HG03520 (cell line): ENCODE measurements at regions not wholly inside any gene's neighbourhood (a gene's known extent, or its start where the extent isn't known, plus 50 kb on each side); places are given as distances from the start of the nearest gene placed in this dataset.

Experiments
- ATAC-seq: cut with Tn5 transposase; IDR thresholded peaks from one replicate; pipeline ENCODE4 v1.9.1; 2021; ENCODE audit warnings: mild to moderate bottlenecking, moderate library complexity; ENCODE audit not compliant: unreplicated experiment

DNA sequence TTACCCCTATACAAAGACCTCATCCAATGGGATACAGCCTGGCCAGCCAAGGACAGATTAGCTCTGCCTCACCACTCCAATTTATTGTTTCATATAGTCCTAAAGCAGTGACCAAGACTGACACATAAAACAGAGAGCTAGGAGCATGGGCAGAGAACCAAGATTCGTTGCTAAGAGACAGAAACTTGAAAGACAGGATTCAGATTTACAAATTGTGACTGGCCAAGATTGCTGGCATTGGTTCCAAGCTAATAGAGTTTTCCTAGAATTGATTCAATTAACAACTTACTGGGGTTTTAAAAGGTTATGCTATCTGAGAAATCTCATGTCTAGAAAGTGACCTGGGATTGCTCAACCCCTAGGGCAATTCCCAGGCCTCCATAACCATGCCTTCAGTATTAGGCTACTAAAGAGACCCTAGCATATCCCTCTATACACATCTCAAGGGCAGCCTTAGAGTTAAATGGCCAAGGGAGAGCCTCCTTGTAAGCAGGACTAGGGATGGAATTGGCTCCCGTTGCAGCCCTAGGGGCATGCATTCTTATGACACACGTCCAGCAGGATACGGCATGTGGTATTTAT, 75.6 kb downstream of the ICOS start:
- no peak for ATAC-seq

DNA sequence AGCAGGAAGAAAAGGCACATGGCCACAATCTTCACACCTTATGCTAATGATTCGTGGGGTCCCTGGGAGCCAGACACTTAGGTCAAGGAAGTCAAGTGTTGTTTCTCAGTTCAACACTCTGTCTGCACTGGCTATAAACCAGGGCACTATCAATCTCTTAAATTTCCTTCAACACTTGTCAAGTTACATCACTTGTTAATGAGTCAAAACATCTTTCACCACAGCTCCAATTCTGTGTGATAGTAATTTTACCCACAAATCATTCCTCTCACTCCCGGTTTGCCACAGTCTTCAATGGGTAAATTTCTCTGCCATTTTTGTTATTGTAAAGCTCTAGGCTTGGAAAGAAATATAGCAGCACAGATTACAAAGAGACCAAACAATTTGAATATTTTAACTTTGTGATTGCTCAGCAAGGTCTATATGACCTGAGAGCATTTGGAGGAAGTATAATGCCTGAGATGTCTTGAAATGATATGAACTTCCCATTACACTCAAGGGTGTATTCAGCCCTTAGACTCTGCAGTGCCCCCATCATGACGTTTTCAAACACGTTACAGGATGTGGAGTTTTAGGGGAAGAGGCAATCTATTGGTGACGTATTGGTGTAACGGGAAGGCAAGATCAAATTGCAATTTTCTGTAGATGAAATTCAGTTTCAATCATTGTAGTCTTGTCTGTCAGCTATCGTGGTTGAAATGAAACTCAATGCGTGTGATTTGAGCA, 78.7 kb downstream of the ICOS start:
- no peak for ATAC-seq

DNA sequence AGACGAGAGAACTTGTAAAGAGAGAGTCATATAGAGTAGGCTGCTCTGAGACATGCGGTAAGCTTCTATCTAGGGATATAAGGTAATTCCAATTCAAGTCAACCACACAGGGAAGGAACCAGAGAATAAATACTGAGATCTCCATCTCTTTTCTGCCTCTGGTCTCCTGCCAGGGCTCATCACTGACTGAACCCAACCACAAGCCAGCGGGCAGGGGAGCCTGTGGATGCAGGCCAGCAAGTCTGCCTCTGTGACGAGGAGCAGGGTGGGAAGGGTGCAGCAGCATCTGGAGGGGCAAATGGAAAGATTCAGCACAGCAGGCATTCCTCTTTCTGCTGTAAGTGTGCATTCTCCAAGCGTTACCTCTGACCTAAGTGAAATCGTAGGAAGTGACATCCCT, 82.2 kb downstream of the ICOS start:
- no peak for ATAC-seq

DNA sequence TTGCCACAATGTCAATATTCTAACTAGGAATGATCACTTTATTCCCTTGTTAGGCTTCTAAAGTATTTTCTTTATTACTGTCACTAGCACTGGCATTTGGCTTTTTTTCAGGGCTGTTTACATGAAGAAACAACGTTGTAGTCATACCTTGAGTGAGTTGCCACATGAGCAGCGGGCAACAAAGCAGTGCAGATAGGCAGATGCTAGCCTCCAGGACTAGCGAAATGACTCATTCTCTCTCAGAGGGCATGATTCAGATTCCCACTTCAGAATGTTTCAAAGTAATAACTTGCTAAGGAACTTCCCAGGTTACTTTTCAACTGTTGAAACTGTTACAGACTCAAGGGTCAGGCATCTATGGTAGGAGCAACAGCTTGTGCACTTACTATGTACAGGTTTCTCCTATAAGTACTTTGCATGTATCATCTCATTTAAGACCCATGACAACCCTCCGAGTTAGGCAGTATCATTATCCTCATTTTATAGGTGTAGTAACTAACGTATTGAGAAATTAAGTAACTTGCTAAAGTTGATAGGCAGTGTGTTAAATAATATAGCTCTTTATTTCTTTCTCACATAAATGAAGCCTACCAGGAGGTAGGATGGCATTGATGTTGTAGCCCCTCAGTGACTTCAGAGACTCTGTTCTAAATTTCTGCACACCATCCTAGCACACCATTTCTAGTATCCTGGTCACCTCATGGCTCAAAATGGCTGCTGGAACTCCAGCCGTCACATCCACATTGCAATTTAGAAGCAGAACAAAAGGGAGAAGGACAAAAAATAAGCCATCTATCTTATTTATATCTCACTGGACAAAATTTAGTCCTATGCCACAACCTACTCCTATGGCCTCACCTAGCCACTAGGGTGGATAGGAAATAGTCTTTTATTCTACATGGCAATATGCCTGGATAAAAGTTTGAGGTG, 83.3 kb downstream of the ICOS start:
- no peak for ATAC-seq

DNA sequence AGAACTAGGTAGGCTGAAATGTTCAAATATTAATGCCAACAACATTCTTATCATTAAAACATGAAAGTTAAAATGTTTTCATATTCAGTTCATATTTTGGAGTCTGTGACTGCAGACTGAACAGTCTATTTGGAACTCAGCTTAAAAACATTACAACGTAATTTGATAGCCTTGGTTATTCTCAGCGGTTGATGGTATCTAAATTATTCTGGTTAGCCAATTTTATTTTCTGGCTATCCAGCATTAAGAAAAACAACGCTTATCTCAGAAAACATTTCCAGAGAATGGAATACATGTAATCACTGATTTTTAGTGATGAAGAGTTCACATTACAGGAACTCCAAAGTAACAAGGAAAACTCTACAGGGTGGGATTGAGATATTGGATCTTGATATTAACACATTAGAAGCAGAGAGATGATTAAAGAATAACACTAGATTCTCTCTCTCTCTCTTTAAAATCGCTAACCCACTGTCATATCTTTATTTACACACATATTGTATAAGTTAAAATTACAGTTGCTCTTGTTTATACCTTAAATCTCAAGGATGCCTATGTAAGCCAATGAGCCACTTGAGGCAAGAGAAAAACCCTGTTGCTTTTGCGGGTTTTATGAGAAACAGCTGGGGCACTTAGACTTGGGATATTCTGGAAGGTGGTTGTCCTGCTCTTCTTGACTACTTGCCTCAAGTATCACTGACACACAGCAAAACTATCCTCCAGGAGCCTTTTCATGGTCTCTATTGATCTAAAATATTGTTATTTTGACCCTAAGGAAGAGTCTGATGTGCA, 84.9 kb downstream of the ICOS start:
- ATAC-seq = no peak

DNA sequence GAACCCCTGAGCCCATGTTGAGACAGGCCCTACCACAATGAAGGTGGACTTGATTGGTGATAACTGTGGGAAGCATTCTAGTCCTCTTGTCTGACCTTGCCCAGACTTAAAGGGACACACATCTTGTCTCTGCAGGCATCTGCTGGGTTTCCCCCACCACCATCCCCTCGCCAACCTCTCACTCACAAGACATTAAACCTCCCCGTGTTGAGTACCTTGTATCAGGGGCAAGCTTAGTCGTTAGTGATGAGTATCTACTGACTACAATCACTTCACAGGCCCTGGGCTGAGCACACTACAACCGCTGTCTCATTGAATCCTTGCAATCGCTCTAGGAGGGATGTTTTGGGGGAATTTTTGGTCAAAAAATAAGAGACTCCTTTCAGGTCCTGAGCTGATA, 86.0 kb downstream of the ICOS start:
- no peak for ATAC-seq

DNA sequence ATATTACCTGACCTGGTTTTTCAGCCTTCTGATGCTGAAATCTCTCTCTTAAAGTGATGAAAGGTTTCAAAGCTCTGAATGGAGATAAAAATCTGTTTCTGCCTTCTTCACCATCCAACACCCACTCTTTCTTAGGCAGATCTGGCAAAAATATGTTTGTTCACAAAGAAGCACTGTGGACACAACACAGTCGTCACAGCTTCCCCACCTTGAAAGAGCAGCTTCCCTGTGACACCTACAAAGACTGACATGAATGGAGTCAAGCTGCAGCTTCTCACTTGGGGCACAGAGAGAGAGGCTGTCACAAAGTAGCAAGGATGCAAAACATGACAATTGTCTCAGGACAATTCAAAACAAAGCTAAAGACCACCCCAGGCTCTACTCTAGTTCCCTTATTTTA, 86.5 kb downstream of the ICOS start:
- ATAC-seq = no peak

DNA sequence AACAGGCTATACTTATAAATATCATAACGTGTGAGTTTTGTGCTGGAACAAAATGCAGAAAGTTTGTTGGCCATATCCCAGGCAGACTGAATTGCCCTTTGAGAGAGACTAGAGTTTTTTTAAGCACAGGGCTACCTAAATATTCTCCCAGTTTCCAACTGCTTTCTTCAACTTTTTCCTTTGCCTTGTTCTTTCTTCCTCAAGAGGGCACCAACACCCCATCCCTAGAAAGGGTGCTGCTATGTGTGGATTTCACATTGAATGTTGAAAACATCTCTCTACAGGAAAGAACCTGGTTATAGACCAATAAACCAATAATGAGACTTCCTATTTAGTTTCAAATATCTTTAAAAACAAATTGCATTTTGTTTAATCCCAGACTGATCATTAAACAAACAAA, 87.9 kb downstream of the ICOS start:
- no peak for ATAC-seq

DNA sequence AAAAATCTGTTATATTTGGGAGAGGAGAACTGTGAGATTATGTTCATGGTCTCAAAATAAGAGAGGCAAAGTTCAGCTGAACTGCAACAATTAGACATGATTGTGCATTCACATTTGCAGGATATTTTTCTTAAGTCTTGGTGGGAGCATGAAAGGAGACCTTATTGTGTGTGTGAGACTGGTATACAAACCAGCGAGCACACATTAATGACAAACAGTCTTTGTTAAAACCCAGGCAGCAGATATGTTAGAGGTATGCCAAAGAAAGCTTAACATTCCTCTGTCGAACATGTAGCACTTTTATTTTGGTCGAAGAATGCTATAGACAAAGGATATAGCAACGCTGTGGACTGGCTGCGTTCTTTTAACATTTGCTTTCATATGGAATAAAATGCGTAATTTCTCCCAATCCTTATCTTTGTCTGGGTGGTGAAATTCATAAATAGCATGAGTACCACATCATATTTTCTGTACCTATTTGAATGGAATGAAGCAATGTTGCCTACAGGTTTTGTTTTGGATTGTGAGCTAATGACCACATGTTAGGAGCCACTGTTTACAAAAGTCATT, 88.4 kb downstream of the ICOS start:
- ATAC-seq = no peak

DNA sequence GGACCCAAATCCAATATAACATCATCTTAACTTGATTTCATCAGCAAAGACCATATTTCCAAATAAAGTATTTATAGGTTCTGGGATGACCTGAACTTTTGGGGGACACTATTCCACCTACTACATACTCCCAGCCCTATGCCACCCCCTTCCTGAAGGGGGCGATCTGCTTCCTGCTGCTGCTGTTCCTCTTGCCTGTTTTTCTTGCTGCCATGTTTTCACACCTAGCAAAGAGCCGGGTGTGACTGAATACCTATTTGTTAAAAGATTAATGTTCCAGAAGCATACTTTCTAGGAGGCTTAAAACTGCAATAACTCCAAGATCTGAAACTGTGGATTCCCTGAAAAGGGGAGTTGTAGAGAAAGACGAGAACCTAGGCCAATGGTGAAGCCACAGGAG, 89.7 kb downstream of the ICOS start:
- ATAC-seq = no peak

DNA sequence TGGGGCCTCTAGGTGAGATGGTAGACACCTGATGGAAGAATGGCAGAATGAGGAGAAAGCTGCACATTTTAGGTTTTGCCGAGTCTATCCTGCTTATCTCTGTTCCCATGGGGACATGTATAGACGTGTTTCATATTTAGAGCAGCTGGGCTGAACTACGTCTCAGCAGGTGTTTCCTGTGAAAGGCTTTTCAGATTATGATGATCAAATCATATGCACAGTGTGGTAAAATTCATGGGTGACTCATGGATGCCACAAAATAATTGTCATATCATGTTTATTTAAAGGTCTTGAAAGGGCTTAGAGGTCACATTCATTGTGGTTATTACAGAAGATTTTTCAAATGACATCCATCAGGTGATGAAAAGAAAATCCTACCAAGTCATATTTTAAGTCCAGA, 90.5 kb downstream of the ICOS start:
- peak; percentile 97 for ATAC-seq

DNA sequence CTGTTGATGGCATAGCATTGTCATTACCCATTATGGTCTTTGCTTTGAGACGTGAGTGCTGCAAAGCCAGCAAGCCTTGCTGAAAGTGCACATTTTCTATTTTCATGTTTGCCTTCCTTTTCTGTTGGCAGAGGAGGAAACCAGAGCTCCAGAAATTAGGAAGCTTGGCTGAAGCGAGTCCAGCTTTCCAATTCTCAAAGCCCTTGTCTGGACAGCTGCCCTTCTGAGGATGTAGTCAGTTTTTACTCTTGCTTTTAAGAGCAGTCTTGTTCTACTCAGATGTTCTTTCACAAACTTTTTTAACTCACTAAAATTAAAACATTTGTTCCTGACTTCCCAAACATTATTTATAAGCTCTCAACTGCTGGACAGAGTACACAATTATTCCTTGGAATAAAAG, 93.8 kb downstream of the ICOS start:
- no peak for ATAC-seq

DNA sequence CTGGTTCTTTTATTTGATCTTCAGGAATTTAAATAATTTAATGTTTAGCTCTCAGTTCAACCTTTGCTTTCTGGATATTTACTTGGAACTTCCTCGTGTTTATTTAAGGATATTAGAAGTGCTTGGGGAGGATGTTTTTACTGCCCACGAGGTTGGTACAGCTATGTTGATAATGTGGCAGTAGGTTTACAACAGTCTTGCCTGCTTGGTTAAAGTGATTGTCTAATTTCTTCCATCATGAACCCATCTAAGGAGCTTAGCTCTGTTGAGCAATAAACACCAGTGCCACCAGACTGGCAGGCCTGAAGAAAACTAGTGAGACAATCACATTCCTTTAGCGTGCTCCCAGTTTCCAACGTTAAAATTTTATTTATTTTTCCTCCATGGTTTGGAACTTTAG, 94.5 kb downstream of the ICOS start:
- no peak for ATAC-seq

DNA sequence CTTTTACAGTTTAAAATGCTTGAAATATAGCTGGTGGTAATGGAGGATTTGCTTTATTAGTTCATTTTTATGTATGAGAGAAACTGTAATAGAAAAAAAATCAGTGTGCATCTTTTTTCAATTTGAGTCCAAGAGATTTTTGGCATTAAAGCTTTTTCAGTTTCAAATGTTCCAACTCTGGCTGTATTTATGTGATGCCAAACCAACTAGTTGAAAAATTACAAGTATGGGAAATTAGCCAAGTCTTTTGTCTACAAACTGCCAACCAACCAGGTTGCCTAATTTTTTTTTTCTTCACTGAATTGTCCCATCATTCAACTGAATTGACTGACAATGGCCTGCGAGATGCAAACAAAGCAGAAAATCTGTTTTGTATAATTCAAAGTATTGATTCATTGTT, 95.7 kb downstream of the ICOS start:
- ATAC-seq = no peak

DNA sequence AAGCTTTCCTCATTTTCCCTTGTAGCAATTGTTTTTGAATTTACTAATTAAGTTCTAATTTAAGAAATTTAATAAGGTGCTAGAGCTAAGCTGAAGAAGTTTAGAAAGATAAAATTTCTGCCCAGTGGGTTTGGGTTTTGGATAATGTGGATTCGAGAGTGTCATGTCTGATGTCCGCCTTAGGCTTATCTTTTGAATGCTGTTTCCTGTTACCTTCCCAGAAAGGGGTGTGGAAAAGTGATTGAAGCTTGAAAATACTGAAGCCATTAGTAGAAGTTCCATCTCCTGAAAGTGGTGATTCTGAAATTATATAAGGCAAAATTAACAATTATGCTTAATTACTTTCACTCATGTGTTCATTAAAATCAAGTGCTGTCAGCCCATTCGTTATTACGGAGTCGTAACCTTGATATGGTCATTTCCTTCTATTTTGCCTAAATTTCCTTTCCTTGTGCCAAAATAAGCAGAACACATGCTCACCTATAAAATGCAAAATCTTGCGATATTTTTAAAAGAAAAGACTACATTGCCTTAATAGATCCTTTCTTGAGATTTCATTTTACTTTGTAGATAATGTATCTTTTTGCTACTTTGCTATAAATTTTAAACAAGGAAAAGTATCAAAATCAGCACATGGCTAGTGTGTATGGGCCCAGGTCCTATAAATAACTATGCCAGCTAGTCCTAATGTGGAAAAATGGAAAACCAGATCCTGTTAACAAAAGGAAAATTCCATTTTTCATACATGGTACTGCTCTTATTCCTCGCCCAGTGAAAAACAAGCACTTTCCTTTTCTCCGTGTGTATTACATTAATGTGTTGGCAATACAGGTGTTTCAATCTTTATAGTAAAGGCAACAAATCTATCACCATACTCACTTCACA, 97.3 kb downstream of the ICOS start:
- ATAC-seq = no peak

DNA sequence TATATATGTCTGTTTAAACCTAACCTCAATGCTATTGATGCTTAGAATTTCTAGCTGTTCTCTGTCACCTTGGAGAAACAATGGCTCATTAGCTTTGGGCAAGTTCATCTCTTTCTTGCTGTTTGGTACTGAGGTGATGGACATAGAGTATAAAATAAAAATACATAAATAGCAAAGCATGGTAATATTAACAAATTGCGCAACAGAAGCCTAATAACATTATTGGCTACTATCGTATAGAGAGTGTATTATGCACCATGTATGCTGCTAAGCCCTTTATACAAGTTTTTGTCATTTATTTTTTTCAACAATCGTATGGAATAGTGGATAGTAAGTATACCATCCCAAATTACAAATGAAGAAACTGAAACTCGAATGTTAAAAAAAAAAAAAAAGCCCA, 100.1 kb downstream of the ICOS start:
- no peak for ATAC-seq

DNA sequence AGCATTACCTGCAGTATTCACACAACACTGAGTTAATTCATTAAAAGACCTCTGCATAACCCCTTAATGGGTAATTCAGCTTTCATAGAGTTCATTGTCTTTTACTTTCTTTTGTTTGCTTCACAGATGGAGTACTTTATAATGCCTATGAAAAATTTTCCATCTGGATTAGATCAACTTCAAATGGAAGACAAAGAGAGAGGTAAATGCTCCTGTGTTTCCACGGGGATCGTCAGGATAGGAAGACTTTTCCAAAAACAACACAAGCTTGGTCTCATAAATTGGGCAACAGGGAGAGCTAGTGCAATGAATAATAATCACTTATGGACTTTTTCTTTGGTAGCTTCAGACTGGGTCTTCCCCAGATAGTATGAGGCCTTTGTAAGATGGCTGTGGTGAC, 100.7 kb downstream of the ICOS start:
- no peak for ATAC-seq

DNA sequence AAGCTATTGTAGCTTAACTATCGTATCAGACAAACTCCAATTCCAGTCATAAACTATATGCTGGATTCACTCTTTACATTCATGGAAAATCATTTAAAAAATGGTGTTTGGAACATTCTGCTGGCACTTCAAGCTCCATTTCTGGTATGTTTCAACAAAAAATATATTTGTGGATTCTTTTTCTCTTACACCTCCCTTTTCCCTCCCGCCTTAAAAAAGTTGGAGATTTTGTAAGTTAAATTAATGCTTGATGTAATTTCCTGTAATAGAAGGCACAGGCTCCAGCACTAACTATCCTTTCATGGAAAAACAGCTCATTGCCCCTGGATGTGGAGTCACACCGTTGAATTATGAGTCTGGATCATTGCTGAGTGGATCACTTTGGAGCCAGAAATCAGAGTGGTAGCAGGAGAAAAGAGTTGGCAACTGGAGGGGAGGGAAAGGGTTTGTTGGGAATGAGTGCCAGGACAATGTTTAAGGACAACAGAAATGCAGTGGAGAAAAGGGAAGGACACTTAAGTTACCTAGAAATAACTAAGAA, 102.8 kb downstream of the ICOS start:
- ATAC-seq = no peak

DNA sequence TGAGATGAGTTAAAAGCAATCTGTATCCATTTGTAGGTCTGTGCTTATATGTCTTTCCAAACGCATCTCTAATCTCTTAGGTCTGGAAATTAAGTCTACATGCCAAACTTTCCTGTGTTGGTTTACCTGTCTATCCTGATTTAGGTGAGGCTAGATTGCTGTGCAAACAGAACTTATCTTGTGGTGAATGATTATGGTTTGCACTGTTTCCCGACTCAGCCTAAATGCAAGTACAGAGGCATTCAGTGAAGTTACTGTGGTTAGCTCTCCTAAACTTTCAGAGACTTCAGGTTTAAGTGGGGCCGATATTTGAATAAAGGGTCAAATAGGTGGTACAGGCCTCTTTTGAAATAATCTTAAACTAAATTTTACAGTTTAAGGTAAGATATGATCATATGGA, 103.5 kb downstream of the ICOS start:
- ATAC-seq = no peak

DNA sequence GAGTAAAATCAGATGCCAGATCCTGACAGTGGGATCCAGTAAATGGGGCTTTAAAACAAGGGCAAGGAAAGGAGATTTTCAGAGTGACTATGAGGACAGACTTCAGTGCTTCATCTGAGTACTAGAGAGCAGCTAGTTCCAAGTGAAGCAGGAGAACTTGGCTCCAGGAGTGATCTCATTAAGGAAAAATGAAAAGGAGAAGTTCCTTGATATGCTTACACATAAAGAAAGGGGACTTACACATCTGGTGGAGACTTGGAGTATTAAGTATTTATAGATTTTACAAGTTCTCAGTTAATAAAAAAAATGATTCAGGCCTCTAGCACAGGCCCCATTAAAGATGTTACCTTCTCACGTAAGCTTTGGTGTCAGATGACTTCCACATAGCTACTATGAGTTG, 105.8 kb downstream of the ICOS start:
- ATAC-seq = no peak
